HG03025 (cell line): ENCODE measurements at regions not wholly inside any gene's neighbourhood (a gene's known extent, or its start where the extent isn't known, plus 50 kb on each side); places are given as distances from the start of the nearest gene placed in this dataset.

Experiments used
- ATAC-seq: cut with Tn5 transposase; IDR thresholded peaks from one replicate; pipeline ENCODE4 v1.9.1; 2021; ENCODE audit warnings: mild to moderate bottlenecking, moderate library complexity; ENCODE audit not compliant: unreplicated experiment, low FRiP score

DNA sequence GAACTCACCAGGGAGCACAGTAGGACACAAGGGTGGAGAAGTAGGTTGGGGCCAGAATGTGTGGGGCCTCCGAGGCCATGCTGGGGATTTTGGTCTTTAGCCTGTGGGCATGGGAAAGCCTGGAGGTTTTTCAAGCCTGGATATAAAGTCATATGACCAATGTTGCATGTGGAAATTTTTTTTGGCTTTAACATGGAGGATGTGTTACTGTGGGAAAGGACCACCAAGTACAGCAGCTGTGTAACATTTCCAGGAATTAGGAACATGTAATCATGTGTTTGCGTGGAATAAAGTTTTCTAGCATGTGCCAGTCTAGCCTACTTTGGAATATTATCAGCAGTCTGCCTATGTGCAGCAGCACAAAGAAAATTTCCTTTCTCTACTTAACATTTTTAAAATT is 78.5 kb downstream of the TNFSF18 start:
- ATAC-seq: no peak

DNA sequence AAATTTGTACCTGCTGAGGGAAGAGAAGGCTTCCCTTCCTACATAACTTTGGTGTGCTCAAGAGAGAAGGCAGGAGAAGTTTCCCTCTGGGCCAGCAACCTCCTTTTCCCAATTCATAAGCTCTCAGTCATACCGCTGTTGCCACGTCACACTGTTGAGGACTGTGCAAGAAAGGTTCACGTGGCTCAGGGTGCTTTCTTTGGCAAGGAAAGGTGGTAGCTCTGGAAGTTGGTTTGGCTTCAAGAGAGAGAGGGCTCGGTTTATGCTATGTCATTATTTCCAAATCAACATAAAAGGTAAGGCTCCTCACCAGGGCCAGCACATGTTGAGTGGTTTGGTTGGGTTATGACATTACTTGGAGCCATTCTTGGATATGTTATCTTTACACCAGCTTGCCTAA is 77.3 kb downstream of the TNFSF18 start:
- no peak for ATAC-seq

DNA sequence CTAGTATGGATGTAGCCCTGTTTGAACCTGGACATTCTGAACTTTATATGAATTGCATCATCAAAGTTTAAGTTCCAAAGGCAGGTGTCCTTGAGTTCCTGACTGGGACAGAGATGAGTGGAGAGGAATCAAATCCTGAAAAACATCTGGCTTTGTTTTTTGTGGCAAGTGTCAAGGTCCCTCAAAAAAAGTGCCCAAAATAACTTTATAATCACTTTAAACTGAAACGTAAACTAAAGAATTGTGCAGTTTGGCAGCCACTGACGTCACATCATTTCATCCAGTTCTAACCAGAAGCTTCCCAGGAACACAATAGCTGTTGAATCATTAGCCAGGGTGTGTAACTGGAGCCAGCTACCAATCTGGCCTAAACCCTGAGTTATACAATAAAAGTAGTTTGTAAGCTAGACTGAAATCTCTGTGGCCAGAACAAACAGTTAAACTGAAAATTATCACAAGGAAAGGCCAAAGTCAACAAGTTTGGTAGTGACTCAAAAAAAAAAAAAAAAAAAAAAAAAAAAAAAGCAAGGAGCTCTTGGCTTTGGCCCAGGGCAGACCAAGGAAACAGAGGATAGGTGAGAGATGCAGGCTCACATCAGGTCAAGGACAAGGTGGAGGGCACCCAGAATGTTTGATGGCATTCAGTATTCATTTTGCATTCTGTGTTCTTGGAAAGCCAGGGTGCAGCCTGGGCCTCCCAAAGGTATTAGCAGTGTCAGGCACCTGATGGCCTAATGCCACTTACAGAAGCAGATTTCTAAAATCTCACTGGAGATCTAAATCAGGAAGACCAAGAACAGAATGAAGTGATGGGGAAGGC is 74.3 kb downstream of the TNFSF18 start:
- no peak for ATAC-seq

DNA sequence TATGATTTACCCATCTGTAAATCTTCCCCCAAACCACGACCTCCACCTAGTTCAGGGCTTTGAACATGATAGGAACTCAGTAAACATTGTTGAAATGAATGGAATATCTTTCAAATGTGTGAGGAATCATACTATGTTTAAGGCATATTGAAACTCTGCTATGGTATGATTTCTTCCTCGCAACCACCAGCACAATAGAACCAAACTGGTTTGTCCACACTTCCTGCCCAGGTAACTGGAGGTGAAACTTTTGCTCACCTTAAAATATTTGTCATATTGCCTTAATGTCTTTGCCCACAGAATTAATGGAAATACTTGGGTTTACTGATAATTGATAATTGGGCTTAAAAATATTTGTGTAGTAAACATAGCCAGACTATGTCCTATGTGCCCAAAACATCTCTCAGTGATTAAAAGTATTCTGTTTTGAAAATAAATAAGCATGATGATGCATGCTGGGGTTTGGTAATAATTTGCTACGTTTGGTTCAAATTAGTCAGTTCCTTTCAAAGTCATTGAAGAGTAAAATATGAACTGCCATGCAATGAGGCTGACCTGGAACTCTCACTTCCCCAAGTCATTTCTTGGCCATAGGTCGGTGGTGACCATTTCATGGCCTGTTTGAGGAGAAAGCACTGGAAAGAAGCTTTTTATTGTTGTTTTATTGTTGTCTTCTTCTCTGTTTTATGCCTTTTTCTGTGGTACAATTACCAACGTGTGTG is 73.3 kb downstream of the TNFSF18 start:
- no peak for ATAC-seq

DNA sequence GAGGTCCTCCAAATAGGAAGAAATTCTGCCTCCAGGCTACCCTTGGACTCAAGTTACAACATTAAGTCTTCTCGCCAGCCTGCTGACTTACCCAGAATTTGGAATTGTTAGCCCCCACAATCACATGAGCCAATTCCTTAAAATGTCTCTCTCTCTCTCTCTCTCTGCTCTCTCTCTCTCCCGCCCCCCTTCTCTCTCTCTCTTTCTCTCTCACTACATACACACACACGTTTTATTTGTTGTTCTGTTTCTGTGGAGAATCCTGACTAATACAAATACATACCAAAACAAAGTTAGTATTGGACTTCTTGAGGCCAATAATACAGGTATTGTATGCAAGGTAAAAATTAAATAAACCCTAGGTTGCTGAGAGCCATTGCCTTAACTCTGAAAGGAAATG is 72.1 kb downstream of the TNFSF18 start:
- ATAC-seq: no peak

DNA sequence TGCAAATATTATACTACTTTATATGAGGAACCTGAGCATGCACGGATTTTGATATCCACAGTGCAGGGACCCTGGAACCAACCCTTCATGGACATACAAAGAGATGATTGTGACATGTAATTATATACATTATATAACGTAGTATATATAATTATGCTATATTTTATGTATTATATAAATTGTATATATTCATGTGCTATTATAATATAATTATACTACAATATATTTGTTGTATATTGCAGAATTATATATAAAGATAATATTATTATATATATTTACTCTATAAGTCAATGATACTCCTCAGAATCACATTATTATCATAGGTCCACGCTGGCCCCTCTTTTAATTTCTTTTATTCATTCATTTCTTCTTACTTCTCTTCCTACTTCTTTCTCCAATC is 70.9 kb downstream of the TNFSF18 start:
- no peak for ATAC-seq

DNA sequence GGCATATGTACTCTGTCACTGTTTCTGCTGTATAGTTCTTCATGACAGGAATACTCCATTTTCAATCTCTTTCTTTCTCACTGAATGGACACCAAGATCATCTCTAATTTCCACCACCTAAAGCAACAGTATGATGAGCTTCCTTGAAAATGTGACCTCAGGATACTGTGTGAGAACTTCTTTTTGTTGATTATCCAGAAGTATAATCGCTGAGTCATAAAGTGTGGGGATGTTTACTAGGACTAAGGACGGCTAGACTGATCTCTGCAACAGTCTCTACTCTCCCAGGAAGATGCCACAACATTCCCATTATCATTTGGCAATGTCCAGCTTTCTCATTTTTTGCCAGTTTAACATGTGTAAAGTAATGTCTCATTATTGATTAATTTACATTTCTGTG is 70.3 kb downstream of the TNFSF18 start:
- no peak for ATAC-seq

DNA sequence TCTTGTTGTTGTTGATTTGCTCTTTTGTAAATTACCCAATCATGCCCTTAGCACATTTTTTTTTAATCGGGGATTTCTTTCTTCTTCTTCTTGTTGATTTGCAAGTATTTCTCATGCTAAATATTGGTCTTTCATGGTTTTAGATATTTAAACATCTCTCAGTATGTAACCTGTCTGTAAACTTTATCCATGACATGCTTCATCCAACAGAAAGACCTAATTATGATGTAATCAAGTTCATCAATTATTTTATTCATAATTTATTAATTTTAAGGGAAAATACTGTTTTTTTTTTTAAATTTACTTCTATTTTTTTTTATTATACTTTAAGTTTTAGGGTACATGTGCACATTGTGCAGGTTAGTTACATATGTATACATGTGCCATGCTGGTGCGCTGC is 69.8 kb downstream of the TNFSF18 start:
- no peak for ATAC-seq
